ENCODE measurements at regions not wholly inside any gene's neighbourhood (a gene's known extent, or its start where the extent isn't known, plus 50 kb on each side); places are given as distances from the start of the nearest gene placed in this dataset.

DNA sequence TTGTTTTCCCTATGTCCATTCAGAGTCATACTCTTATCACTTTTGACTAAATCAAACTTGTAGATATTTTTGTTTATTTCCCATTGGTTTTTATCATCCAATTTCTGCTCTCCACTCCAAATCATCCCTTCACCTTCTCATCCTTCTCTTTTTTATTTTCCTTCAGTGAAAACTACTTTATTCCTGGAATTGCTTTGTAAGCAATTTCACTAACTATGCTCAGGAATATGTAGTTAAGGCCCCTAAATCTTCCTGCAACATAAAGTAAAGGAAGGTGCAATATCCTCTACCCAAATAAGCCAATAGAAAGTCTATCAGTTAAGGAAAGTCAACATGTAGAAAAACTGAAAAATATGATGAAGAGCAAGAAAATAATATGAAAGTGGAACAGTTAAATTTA lies 308.4 kb downstream of the SEC23A start:
- no peaks in the 10 kb centered on the region for H3K27me3 ChIP-seq (ENCODE audit: insufficient read depth, low read depth)
- H2AFZ ChIP-seq: no peak overlapping the region
- no peaks in the 10 kb centered on the region for H3F3A ChIP-seq (ENCODE audit: insufficient read depth, low read depth)
- H3K9me2 ChIP-seq (ENCODE audit: insufficient read depth): no peaks in the 10 kb centered on the region
- no peaks in the 10 kb centered on the region for H3K4me1 ChIP-seq (replicated peaks; ENCODE audit: insufficient read depth)
- H4K20me1 ChIP-seq (ENCODE audit: insufficient read depth): no peaks in the 10 kb centered on the region
- BruUV-seq (replicated peaks): no TSS peak
- H3K9me3 ChIP-seq (ENCODE audit: insufficient read depth, low read depth): no peaks in the 10 kb centered on the region
- intact Hi-C loops (cut with micrococcal nuclease; ENCODE audit: unreplicated experiment): no loop called here
- no peaks in the 10 kb centered on the region for H3K36me3 ChIP-seq (ENCODE audit: low read depth)
- H3K79me2 ChIP-seq (ENCODE audit: low read depth): no peaks in the 10 kb centered on the region
- H3K4me2 ChIP-seq: no peak overlapping the region
- no peak for DNase-seq
- POLR2A ChIA-PET (ENCODE audit: unreplicated experiment): no interaction called here
- CTCF ChIA-PET: no interaction called here
- no peak overlapping the region for H3K4me3 ChIP-seq
- TF ChIP-seq, protein P1, sequence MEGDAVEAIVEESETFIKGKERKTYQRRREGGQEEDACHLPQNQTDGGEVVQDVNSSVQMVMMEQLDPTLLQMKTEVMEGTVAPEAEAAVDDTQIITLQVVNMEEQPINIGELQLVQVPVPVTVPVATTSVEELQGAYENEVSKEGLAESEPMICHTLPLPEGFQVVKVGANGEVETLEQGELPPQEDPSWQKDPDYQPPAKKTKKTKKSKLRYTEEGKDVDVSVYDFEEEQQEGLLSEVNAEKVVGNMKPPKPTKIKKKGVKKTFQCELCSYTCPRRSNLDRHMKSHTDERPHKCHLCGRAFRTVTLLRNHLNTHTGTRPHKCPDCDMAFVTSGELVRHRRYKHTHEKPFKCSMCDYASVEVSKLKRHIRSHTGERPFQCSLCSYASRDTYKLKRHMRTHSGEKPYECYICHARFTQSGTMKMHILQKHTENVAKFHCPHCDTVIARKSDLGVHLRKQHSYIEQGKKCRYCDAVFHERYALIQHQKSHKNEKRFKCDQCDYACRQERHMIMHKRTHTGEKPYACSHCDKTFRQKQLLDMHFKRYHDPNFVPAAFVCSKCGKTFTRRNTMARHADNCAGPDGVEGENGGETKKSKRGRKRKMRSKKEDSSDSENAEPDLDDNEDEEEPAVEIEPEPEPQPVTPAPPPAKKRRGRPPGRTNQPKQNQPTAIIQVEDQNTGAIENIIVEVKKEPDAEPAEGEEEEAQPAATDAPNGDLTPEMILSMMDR (conservative IDR thresholded peaks at IDR 0.05): no peak
- no peak for TF ChIP-seq EZH2 (IDR thresholded peaks at IDR 0.05; ENCODE audit: low read depth)
- H3K27ac ChIP-seq: no peak overlapping the region

DNA sequence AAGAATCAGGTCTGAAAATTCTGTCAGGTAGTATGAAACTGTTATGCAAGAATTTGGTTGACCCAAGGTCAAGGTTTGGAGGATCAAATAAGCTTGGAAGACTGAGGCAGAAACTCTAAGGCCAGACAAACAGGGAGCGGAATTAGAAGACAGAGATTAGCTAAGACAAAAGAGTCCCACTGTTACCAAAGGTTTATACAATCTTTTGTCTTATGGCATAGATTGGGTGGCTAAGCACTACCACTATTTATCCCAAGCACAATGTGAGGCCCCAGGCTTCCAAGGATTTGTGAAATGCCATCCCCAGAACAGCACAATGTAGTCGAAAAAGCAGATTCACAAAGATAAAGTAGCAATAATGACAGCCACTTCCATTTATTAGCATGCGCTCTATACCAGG lies 311.2 kb downstream of the SEC23A start:
- TF ChIP-seq, protein P1 (conservative IDR thresholded peaks at IDR 0.05): no peak
- TF ChIP-seq EZH2 (IDR thresholded peaks at IDR 0.05; ENCODE audit: low read depth): no peak
- no peak overlapping the region for H3K27ac ChIP-seq
- no peaks in the 10 kb centered on the region for H3K4me1 ChIP-seq (replicated peaks; ENCODE audit: insufficient read depth)
- H3K27me3 ChIP-seq (ENCODE audit: insufficient read depth, low read depth): no peaks in the 10 kb centered on the region
- H3K4me3 ChIP-seq: no peak overlapping the region
- no peaks in the 10 kb centered on the region for H3K9me3 ChIP-seq (ENCODE audit: insufficient read depth, low read depth)
- BruUV-seq (replicated peaks): no TSS peak
- H4K20me1 ChIP-seq (ENCODE audit: insufficient read depth): no peaks in the 10 kb centered on the region
- H3K9me2 ChIP-seq (ENCODE audit: insufficient read depth): no peaks in the 10 kb centered on the region
- POLR2A ChIA-PET (ENCODE audit: unreplicated experiment): no interaction called here
- CTCF ChIA-PET: no interaction called here
- H2AFZ ChIP-seq: no peak overlapping the region
- intact Hi-C loops (cut with micrococcal nuclease; ENCODE audit: unreplicated experiment): no loop called here
- H3K4me2 ChIP-seq: no peak overlapping the region
- H3K36me3 ChIP-seq (ENCODE audit: low read depth): no peaks in the 10 kb centered on the region
- no peaks in the 10 kb centered on the region for H3K79me2 ChIP-seq (ENCODE audit: low read depth)
- no peaks in the 10 kb centered on the region for H3F3A ChIP-seq (ENCODE audit: insufficient read depth, low read depth)
- DNase-seq: no peak

DNA sequence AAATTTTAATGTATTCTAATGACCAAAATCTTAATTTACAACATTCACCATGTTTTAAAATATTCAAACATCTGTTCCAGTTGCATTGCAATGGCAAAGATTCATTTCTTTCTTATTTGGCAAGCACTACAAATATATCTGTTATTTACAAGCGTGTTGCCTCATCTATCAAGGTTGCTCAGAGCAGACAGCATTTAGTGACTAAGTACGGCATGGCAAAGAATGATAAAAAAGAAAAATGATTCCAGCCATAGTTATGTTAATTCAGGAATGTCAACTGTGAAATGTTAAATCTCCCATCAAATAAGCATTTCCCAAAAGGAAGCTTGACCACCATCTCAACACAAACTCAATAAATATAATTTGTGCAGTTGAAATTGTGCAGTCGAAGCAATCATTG lies 312.1 kb downstream of the SEC23A start:
- Histone ChIP-seq H4K20me1 (ENCODE audit: insufficient read depth) (no peaks in the 10 kb centered on the region), H3K36me3 (ENCODE audit: low read depth) (no peaks in the 10 kb centered on the region), H3K9me2 (ENCODE audit: insufficient read depth) (no peaks in the 10 kb centered on the region), H3K4me2 (no peak overlapping the region), H3K9me3 (ENCODE audit: insufficient read depth, low read depth) (no peaks in the 10 kb centered on the region), H3K79me2 (ENCODE audit: low read depth) (no peaks in the 10 kb centered on the region), H3K27me3 (ENCODE audit: insufficient read depth, low read depth) (no peaks in the 10 kb centered on the region), H3K4me3 (no peak overlapping the region), H3K4me1 (replicated peaks; ENCODE audit: insufficient read depth) (no peaks in the 10 kb centered on the region), H3K27ac (no peak overlapping the region), H2AFZ (no peak overlapping the region), H3F3A (ENCODE audit: insufficient read depth, low read depth) (no peaks in the 10 kb centered on the region)
- ChIA-PET CTCF (no interaction called here), POLR2A (ENCODE audit: unreplicated experiment) (no interaction called here)
- DNase-seq: no peak
- no TSS peak for BruUV-seq (replicated peaks)
- intact Hi-C loops (cut with micrococcal nuclease; ENCODE audit: unreplicated experiment): no loop called here
- TF ChIP-seq, protein P1 (conservative IDR thresholded peaks at IDR 0.05): no peak
- no peak for TF ChIP-seq EZH2 (IDR thresholded peaks at IDR 0.05; ENCODE audit: low read depth)
